Subcutaneous abdominal adipose tissue (tissue), 5 donors: ENCODE measurements at regions not wholly inside any gene's neighbourhood (a gene's known extent, or its start where the extent isn't known, plus 50 kb on each side); places are given as distances from the start of the nearest gene placed in this dataset.

Experiments
- H3K27ac ChIP-seq: one replicate; pipeline ENCODE4 v1.7.0; 2013; ENCODE audit warnings: low read depth, mild to moderate bottlenecking, inconsistent platforms, low read length, moderate library complexity
- H3K27me3 ChIP-seq, 5 donors: one replicate each; pipeline ENCODE4 v1.7.0; 2013; ENCODE audit warnings: low read length in 5 of 5, inconsistent platforms in 1 of 5; ENCODE audit not compliant: control insufficient read depth in 5 of 5, insufficient read depth in 4 of 5
- H3K36me3 ChIP-seq, 5 donors: one replicate each; pipeline ENCODE4 v1.7.0; 2013; ENCODE audit warnings: low read length in 5 of 5; ENCODE audit not compliant: control insufficient read depth in 5 of 5, insufficient read depth in 5 of 5
- H3K4me1 ChIP-seq, 5 donors: one replicate each; pipeline ENCODE4 v1.7.0; 2013; ENCODE audit warnings: low read length in 5 of 5, mild to moderate bottlenecking in 3 of 5, moderate library complexity in 1 of 5; ENCODE audit not compliant: control insufficient read depth in 5 of 5, insufficient read depth in 5 of 5
- H3K4me3 ChIP-seq, 5 donors: one replicate each; pipeline ENCODE4 v1.7.0; 2013; ENCODE audit warnings: low read length in 5 of 5, low read depth in 1 of 5
- H3K9ac ChIP-seq, 5 donors: one replicate each; pipeline ENCODE4 v1.7.0; 2013; ENCODE audit warnings: low read length in 5 of 5, mild to moderate bottlenecking in 4 of 5, moderate library complexity in 3 of 5
- H3K9me3 ChIP-seq, 5 donors: one replicate each; pipeline ENCODE4 v1.7.0; 2013; ENCODE audit warnings: low read length in 5 of 5; ENCODE audit not compliant: control insufficient read depth in 5 of 5
- donor health status: healthy.
- donor health status: healthy.
- donor health status: healthy.
- donor health status: healthy.
- donor health status: healthy.

GRCh38 chr10:128843972-128844371 lies 623.1 kb upstream of the MGMT start:
- H3K27me3 ChIP-seq = peaks cover 0 to 4% (median 0%) of the 10 kb centered on the region in 5 donors
- H3K9me3 ChIP-seq = no peaks in the 10 kb centered on the region
- H3K9ac ChIP-seq = no peak overlapping the region
- H3K36me3 ChIP-seq = no peaks in the 10 kb centered on the region
- H3K4me3 ChIP-seq = no peak overlapping the region
- H3K27ac ChIP-seq = no peak overlapping the region
- H3K4me1 ChIP-seq = peaks cover 0 to 9% (median 2%) of the 10 kb centered on the region in 5 donors

- Histone ChIP-seq H3K4me3 (no peak overlapping the region), H3K9me3 (no peaks in the 10 kb centered on the region), H3K27me3 (peaks cover 0 to 13% (median 0%) of the 10 kb centered on the region in 5 donors), H3K27ac (no peak overlapping the region), H3K4me1 (peaks cover 0 to 23% (median 4%) of the 10 kb centered on the region in 5 donors), H3K36me3 (no peaks in the 10 kb centered on the region), H3K9ac (no peak overlapping the region)
These were observed 620.1 kb upstream of the MGMT start for GRCh38 chr10:128846927-128847326.

- H3K4me3 ChIP-seq = no peak overlapping the region
- no peak overlapping the region for H3K9ac ChIP-seq
- peaks cover 0 to 13% (median 3%) of the 10 kb centered on the region in 5 donors for H3K27me3 ChIP-seq
- peaks cover 0 to 38% (median 4%) of the 10 kb centered on the region in 5 donors for H3K4me1 ChIP-seq
- H3K9me3 ChIP-seq = no peaks in the 10 kb centered on the region
- H3K27ac ChIP-seq = no peak overlapping the region
- H3K36me3 ChIP-seq = no peaks in the 10 kb centered on the region
These were observed 618.2 kb upstream of the MGMT start for GRCh38 chr10:128848810-128849209.

- no peaks in the 10 kb centered on the region for H3K36me3 ChIP-seq
- H3K9me3 ChIP-seq = no peaks in the 10 kb centered on the region
- H3K9ac ChIP-seq = no peak overlapping the region
- H3K27me3 ChIP-seq = peaks cover 0 to 14% (median 3%) of the 10 kb centered on the region in 5 donors
- no peak overlapping the region for H3K27ac ChIP-seq
- peaks cover 4 to 56% (median 10%) of the 10 kb centered on the region in 5 donors for H3K4me1 ChIP-seq
- H3K4me3 ChIP-seq = no peak overlapping the region
These were observed 616.4 kb upstream of the MGMT start for GRCh38 chr10:128850647-128851046.

DNA sequence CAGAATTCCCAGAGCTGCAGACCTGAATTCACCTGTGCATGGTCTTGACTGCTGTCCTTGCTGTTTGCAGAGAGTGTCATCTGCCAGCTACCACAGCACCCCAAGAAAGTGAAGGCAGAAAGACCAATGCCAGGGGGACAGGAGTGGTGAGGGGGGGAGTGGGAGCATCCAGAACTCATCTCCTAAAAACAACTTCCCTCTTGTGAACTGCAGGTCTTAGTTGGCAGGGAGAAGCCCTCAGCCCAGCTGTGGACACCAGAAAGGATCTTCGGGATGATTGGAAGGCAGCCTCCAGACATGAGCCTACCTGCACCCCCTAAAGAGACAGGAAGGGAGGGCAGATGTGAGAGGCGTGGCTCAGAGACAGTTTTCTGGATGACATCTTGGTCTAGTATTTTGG lies 615.8 kb upstream of the MGMT start:
- Histone ChIP-seq H3K9me3 (no peaks in the 10 kb centered on the region), H3K27me3 (peaks cover 0 to 17% (median 3%) of the 10 kb centered on the region in 5 donors), H3K27ac (no peak overlapping the region), H3K9ac (no peak overlapping the region), H3K4me1 (peaks cover 4 to 62% (median 16%) of the 10 kb centered on the region in 5 donors), H3K36me3 (no peaks in the 10 kb centered on the region), H3K4me3 (no peak overlapping the region)

DNA sequence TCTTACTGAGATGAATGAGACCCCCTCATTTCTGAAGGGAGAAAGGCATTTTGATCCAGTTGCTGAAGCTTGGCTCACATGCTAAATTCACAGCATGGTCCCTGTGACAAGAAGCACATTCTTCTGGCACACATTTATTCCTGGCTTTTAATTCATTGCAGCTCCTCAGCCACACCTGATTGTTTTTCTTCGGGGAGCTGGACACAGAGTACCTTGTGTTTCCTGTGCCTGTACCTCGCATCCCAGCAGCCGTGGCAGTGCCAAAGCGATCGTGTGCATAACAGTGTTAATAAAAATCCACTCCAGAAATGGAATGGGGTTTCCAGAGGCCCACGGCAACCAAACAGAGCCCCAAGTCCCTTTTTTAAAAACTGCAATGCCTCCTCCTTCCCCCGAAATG lies 615.3 kb upstream of the MGMT start:
- Histone ChIP-seq H3K36me3 (no peaks in the 10 kb centered on the region), H3K9ac (no peak overlapping the region), H3K27ac (no peak overlapping the region), H3K4me3 (no peak overlapping the region), H3K4me1 (peaks cover 4 to 65% (median 16%) of the 10 kb centered on the region in 5 donors), H3K9me3 (no peaks in the 10 kb centered on the region), H3K27me3 (peaks cover 0 to 17% (median 3%) of the 10 kb centered on the region in 5 donors)

DNA sequence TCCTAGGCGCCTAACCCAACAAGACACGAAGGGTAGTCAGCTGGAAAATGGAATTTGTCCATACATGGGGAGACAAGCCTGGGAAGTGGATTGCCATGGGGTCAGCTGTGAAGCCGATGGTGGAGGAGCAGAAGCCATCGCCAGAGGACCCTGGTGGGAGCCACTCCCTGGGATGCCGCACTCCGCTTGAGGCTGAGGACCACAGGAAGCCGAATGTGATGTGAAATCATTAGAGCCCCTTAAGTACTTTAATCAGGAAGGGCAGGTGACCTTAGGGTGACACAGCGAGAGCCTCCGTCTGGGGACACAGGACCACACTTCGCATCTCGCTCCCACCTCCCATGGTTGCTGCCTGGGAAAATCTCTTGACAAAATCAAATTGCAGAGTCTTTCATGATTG lies 614.6 kb upstream of the MGMT start:
- Histone ChIP-seq H3K36me3 (no peaks in the 10 kb centered on the region), H3K27me3 (peaks cover 0 to 17% (median 3%) of the 10 kb centered on the region in 5 donors), H3K9me3 (no peaks in the 10 kb centered on the region), H3K27ac (no peak overlapping the region), H3K4me3 (no peak overlapping the region), H3K4me1 (peaks cover 4 to 65% (median 16%) of the 10 kb centered on the region in 5 donors), H3K9ac (no peak overlapping the region)

GRCh38 chr10:128852902-128853301 lies 614.1 kb upstream of the MGMT start:
- Histone ChIP-seq H3K9ac (no peak overlapping the region), H3K27ac (no peak overlapping the region), H3K9me3 (no peaks in the 10 kb centered on the region)

DNA sequence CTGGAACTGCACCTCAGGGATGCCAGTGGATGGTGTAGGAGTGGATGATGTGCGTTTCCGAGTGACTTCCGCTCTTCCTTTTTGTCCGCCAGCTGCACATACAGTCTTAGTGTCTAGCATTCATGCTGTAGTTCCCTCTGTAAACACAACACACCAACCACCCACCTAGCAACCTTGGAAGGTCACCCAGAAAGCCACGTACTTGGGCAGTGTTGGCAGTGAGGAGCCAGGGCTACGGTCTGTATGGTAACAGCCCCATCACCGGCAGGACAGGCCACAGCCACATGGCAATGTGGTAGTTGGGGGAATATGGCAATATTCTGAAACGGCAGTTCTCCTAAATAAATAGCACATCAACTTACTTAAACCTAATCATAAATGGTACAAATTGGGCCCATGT lies 613.5 kb upstream of the MGMT start:
- Histone ChIP-seq H3K9ac (no peak overlapping the region), H3K9me3 (no peaks in the 10 kb centered on the region)

More at GRCh38 chr10:128852902-128853301, 614.1 kb upstream of the MGMT start:
- no peak overlapping the region for H3K4me3 ChIP-seq
- H3K4me1 ChIP-seq = peaks cover 4 to 64% (median 16%) of the 10 kb centered on the region in 5 donors
- H3K27me3 ChIP-seq = peaks cover 0 to 17% (median 3%) of the 10 kb centered on the region in 5 donors
- H3K36me3 ChIP-seq = no peaks in the 10 kb centered on the region

GRCh38 chr10:128854204-128854603 lies 612.8 kb upstream of the MGMT start:
- peaks cover 0 to 13% (median 3%) of the 10 kb centered on the region in 5 donors for H3K27me3 ChIP-seq
- H3K27ac ChIP-seq = peak overlapping the region; percentile 26
- no peaks in the 10 kb centered on the region for H3K9me3 ChIP-seq

More for the DNA sequence above, 613.5 kb upstream of the MGMT start:
- Histone ChIP-seq H3K27ac (no peak overlapping the region), H3K27me3 (peaks cover 0 to 17% (median 3%) of the 10 kb centered on the region in 5 donors), H3K4me3 (no peak overlapping the region), H3K36me3 (no peaks in the 10 kb centered on the region), H3K4me1 (peaks cover 4 to 63% (median 16%) of the 10 kb centered on the region in 5 donors)

More at GRCh38 chr10:128854204-128854603, 612.8 kb upstream of the MGMT start:
- Histone ChIP-seq H3K9ac (no peak overlapping the region), H3K4me1 (peaks cover 1 to 61% (median 16%) of the 10 kb centered on the region in 5 donors), H3K36me3 (no peaks in the 10 kb centered on the region), H3K4me3 (no peak overlapping the region)
